ENCODE measurements at regions not wholly inside any gene's neighbourhood (a gene's known extent, or its start where the extent isn't known, plus 50 kb on each side); places are given as distances from the start of the nearest gene placed in this dataset.

DNA sequence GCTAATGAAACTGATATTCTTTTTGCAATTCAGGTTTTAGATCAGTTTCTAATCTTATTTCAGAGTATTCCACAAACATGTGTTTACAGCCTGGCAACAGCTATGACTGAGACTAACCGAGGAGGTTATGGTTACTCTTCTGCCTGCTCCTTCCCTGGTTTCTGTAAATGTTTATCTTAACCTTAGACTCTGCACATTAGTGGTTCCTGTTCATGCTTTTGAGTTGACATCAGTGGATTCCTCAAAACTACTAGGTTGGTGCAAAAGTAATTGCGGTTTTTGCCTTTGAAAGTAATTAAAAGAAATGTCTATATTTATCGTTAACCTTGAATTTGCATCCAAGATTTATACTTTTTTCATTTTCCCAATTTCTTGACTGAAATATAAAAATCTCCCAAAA is 237.0 kb upstream of the TSHZ3 start:
- TF ChIP-seq, protein P1, sequence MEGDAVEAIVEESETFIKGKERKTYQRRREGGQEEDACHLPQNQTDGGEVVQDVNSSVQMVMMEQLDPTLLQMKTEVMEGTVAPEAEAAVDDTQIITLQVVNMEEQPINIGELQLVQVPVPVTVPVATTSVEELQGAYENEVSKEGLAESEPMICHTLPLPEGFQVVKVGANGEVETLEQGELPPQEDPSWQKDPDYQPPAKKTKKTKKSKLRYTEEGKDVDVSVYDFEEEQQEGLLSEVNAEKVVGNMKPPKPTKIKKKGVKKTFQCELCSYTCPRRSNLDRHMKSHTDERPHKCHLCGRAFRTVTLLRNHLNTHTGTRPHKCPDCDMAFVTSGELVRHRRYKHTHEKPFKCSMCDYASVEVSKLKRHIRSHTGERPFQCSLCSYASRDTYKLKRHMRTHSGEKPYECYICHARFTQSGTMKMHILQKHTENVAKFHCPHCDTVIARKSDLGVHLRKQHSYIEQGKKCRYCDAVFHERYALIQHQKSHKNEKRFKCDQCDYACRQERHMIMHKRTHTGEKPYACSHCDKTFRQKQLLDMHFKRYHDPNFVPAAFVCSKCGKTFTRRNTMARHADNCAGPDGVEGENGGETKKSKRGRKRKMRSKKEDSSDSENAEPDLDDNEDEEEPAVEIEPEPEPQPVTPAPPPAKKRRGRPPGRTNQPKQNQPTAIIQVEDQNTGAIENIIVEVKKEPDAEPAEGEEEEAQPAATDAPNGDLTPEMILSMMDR (IDR thresholded peaks at IDR 0.05), result no peak
- TF ChIP-seq POLR2AphosphoS5 (IDR thresholded peaks at IDR 0.05), result no peak
